ENCODE measurements at regions not wholly inside any gene's neighbourhood (a gene's known extent, or its start where the extent isn't known, plus 50 kb on each side); places are given as distances from the start of the nearest gene placed in this dataset.

GRCh38 chr9:102459828-102460227 is 535.3 kb upstream of the CYLC2 start:
- TF ChIP-seq, protein P1, sequence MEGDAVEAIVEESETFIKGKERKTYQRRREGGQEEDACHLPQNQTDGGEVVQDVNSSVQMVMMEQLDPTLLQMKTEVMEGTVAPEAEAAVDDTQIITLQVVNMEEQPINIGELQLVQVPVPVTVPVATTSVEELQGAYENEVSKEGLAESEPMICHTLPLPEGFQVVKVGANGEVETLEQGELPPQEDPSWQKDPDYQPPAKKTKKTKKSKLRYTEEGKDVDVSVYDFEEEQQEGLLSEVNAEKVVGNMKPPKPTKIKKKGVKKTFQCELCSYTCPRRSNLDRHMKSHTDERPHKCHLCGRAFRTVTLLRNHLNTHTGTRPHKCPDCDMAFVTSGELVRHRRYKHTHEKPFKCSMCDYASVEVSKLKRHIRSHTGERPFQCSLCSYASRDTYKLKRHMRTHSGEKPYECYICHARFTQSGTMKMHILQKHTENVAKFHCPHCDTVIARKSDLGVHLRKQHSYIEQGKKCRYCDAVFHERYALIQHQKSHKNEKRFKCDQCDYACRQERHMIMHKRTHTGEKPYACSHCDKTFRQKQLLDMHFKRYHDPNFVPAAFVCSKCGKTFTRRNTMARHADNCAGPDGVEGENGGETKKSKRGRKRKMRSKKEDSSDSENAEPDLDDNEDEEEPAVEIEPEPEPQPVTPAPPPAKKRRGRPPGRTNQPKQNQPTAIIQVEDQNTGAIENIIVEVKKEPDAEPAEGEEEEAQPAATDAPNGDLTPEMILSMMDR (IDR thresholded peaks at IDR 0.05): no peak
- TF ChIP-seq EP300 (IDR thresholded peaks at IDR 0.05) (no peak), POLR2A (IDR thresholded peaks at IDR 0.05) (no peak), POLR2AphosphoS5 (IDR thresholded peaks at IDR 0.05) (no peak)

All from upper lobe of left lung (tissue), 4 donors.